Fibroblast of lung (primary cell): ENCODE measurements at regions not wholly inside any gene's neighbourhood (a gene's known extent, or its start where the extent isn't known, plus 50 kb on each side); places are given as distances from the start of the nearest gene placed in this dataset.

Experiments
- DNase-seq, 2 donors: peaks; one replicate each; pipeline versions ENCODE4 v3.0.0 to v3.0.0-alpha.2; 2010; ENCODE audit warnings: low read depth in 2 of 2
- H2AFZ ChIP-seq: 2 replicates; pipeline ENCODE4 v1.5.1; 2012; ENCODE audit warnings: low read length, control low read depth, inconsistent platforms
- H3K27ac ChIP-seq: 2 replicates; pipeline ENCODE4 v1.5.1; 2011; ENCODE audit warnings: low read length, control low read depth; ENCODE audit not compliant: insufficient read depth
- H3K27me3 ChIP-seq: 2 replicates; pipeline ENCODE4 v1.5.1; 2011; ENCODE audit warnings: mild to moderate bottlenecking, low read length; ENCODE audit not compliant: control insufficient read depth, insufficient read depth
- H3K36me3 ChIP-seq: 2 replicates; pipeline ENCODE4 v1.5.1; 2011; ENCODE audit warnings: low read length; ENCODE audit not compliant: control insufficient read depth, insufficient read depth
- H3K4me1 ChIP-seq: 2 replicates; pipeline ENCODE4 v1.5.1; 2011; ENCODE audit warnings: low read length; ENCODE audit not compliant: control insufficient read depth, insufficient read depth; ENCODE audit errors: extremely low read depth
- H3K4me2 ChIP-seq: 2 replicates; pipeline ENCODE4 v1.5.1; 2011; ENCODE audit warnings: low read length, control low read depth; ENCODE audit not compliant: insufficient read depth; ENCODE audit errors: extremely low read depth
- H3K4me3 ChIP-seq, 4 experiments: fragments of 200-600 bp in 1 of 4; sonication (generic) in 1 of 4; replicated peaks in 1 of 4; 2 replicates each; pipeline ENCODE4 v1.5.1; 2011 to 2016; ENCODE audit warnings: low read length in 4 of 4, low read depth in 3 of 4, mild to moderate bottlenecking in 3 of 4, control low read depth in 2 of 4, inconsistent platforms in 1 of 4, mixed read lengths in 1 of 4; ENCODE audit not compliant: insufficient read depth in 1 of 4; ENCODE audit errors: control extremely low read depth in 1 of 4
- H3K79me2 ChIP-seq: 2 replicates; pipeline ENCODE4 v1.5.1; 2012; ENCODE audit warnings: mild to moderate bottlenecking, low read length, inconsistent platforms; ENCODE audit not compliant: control insufficient read depth, insufficient read depth
- H3K9ac ChIP-seq: 2 replicates; pipeline ENCODE4 v1.5.1; 2011; ENCODE audit warnings: mild to moderate bottlenecking, low read length, control low read depth; ENCODE audit not compliant: insufficient read depth
- H3K9me3 ChIP-seq: 2 replicates; pipeline ENCODE4 v1.5.1; 2012; ENCODE audit warnings: low read depth, low read length; ENCODE audit not compliant: control insufficient read depth, insufficient read depth
- H4K20me1 ChIP-seq: 2 replicates; pipeline ENCODE4 v1.5.1; 2011; ENCODE audit warnings: low read length; ENCODE audit not compliant: control insufficient read depth, insufficient read depth; ENCODE audit errors: extremely low read depth
- EZH2 ChIP-seq: IDR thresholded peaks from 2 replicates; pipeline ENCODE4 v1.5.1; 2012; ENCODE audit warnings: low read length, control low read depth, mild to moderate bottlenecking; ENCODE audit errors: missing control alignments
- TF ChIP-seq, protein P1 (sequence below), 2 donors: IDR thresholded peaks in 1 of 2; conservative IDR thresholded peaks in 1 of 2; 1 replicate in 1 of 2; 2 replicates in 1 of 2; pipeline ENCODE4 v1.5.1; 2011 to 2012; ENCODE audit warnings: low read length in 2 of 2, control low read depth in 1 of 2, inconsistent platforms in 1 of 2, low read depth in 1 of 2, mild to moderate bottlenecking in 1 of 2

DNA sequence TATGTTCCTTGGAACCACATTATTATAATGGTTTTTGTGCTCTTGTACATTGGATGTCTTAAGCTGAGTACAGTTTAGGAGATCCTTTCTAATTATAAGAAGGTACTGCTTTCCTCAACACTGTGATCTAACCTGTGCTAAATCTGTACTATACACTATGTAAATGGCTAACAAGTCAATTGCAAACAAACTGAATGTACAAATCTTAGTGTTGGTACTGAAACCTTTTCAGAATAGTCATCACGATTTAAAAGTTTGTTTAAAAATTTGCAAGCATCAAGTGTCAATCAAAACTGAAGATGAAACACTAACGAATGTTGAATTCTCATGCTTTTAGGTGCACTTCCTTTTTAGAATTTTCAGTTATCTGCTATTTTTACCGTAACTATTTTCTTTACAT, 2090.4 kb upstream of the TENM3 start:
- Histone ChIP-seq H3K9me3 (no peaks in the 10 kb centered on the region), H3K4me2 (no peak overlapping the region), H3K27ac (no peak overlapping the region), H3K4me1 (no peaks in the 10 kb centered on the region), H3K79me2 (no peaks in the 10 kb centered on the region), H3K36me3 (no peaks in the 10 kb centered on the region), H3K27me3 (no peaks in the 10 kb centered on the region), H4K20me1 (no peaks in the 10 kb centered on the region), H3K9ac (no peak overlapping the region), H2AFZ (no peak overlapping the region), H3K4me3 (no peak overlapping the region)
- TF ChIP-seq, protein P1, sequence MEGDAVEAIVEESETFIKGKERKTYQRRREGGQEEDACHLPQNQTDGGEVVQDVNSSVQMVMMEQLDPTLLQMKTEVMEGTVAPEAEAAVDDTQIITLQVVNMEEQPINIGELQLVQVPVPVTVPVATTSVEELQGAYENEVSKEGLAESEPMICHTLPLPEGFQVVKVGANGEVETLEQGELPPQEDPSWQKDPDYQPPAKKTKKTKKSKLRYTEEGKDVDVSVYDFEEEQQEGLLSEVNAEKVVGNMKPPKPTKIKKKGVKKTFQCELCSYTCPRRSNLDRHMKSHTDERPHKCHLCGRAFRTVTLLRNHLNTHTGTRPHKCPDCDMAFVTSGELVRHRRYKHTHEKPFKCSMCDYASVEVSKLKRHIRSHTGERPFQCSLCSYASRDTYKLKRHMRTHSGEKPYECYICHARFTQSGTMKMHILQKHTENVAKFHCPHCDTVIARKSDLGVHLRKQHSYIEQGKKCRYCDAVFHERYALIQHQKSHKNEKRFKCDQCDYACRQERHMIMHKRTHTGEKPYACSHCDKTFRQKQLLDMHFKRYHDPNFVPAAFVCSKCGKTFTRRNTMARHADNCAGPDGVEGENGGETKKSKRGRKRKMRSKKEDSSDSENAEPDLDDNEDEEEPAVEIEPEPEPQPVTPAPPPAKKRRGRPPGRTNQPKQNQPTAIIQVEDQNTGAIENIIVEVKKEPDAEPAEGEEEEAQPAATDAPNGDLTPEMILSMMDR (conservative IDR thresholded peaks at IDR 0.05 in 1 of 2, IDR thresholded peaks at IDR 0.05 in 1 of 2; ENCODE audit: low read depth in 1 of 2, low read length in 2 of 2) = no peak
- no peak for DNase-seq

DNA sequence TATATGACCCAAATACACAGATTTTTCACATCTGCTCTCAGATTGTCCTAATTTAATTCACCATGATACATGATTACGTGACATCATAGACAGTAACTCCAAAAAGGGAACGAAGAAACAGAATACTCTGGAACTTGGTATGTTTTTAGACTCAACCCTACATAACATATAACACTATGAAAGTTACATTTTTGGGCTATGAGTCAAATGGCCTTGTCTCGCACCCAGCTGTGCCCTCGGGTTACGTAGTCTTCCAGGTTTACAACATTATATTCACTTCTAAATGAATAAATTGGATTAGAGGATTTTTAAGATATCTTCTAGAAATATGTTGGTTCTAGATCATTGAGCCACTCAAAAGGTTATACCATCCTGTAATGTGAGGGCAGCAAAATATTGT, 2089.6 kb upstream of the TENM3 start:
- Histone ChIP-seq H3K4me2 (no peak overlapping the region), H3K27ac (no peak overlapping the region), H3K4me3 (no peak overlapping the region), H3K27me3 (no peaks in the 10 kb centered on the region), H4K20me1 (no peaks in the 10 kb centered on the region), H3K4me1 (no peaks in the 10 kb centered on the region), H2AFZ (no peak overlapping the region), H3K9me3 (no peaks in the 10 kb centered on the region), H3K79me2 (no peaks in the 10 kb centered on the region), H3K36me3 (no peaks in the 10 kb centered on the region), H3K9ac (no peak overlapping the region)
- DNase-seq = peak in 1 of 2 donors; percentile 46
- no peak for TF ChIP-seq EZH2
- TF ChIP-seq, protein P1 (conservative IDR thresholded peaks at IDR 0.05 in 1 of 2, IDR thresholded peaks at IDR 0.05 in 1 of 2; ENCODE audit: low read depth in 1 of 2, low read length in 2 of 2) = no peak

DNA sequence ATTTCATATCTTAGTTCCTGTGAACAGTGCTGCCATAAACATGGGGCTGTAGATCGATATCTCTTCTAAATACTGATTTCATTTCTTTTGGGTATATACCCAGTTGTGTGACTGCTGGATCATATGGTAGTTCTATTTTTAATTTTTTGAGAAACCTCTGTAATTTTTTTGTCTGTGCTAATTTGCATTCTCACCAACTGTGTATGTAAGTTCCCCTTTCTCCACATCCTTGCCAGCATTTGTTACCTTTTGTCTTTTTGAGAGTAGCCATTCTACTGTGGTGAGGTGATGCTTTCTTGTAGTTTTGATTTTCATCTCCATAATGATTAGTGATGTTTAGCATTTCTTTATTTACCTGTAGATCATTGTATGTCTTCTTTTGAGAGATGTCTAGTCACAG, 2086.5 kb upstream of the TENM3 start:
- no peaks in the 10 kb centered on the region for H3K4me1 ChIP-seq
- no peaks in the 10 kb centered on the region for H3K79me2 ChIP-seq
- H3K9ac ChIP-seq = no peak overlapping the region
- H2AFZ ChIP-seq = no peak overlapping the region
- no peaks in the 10 kb centered on the region for H4K20me1 ChIP-seq
- TF ChIP-seq, protein P1 (conservative IDR thresholded peaks at IDR 0.05 in 1 of 2, IDR thresholded peaks at IDR 0.05 in 1 of 2; ENCODE audit: low read depth in 1 of 2, low read length in 2 of 2) = no peak
- no peak for TF ChIP-seq EZH2
- H3K36me3 ChIP-seq = no peaks in the 10 kb centered on the region
- H3K27me3 ChIP-seq = no peaks in the 10 kb centered on the region
- no peak overlapping the region for H3K4me2 ChIP-seq
- H3K9me3 ChIP-seq = no peaks in the 10 kb centered on the region
- DNase-seq = no peak
- no peak overlapping the region for H3K4me3 ChIP-seq
- H3K27ac ChIP-seq = no peak overlapping the region
